ENCODE measurements at regions not wholly inside any gene's neighbourhood (a gene's known extent, or its start where the extent isn't known, plus 50 kb on each side); places are given as distances from the start of the nearest gene placed in this dataset.

DNA sequence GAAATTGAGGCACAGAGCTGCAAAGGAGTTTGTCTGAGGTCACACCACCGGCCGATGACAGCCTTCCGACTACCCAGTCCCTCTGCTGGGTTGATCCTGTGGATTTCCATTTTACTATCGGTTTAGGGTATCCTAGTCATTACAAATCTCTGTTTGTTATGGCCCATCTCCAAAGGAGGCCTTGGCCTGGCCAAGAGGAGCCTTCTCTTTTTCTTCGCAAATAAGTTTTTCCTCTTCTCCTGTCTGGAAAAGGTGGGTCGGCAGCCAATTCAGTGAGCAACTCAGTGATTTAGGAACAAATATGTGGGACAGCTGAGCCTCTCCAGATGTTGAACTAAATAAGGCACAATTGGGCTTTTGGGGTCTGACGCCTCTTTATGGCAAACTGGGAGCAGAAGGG lies 169.2 kb upstream of the RBPJ start:
- Histone ChIP-seq H3K23ac (ENCODE audit: insufficient read length) (no peak overlapping the region), H2BK20ac (ENCODE audit: low read length) (no peak overlapping the region), H3K4ac (replicated peaks; ENCODE audit: insufficient read length, low read depth, low read length) (no peak overlapping the region), H2BK5ac (ENCODE audit: low read depth, low read length) (no peak overlapping the region), H3K79me1 (ENCODE audit: low read depth, low read length) (no peaks in the 10 kb centered on the region), H4K91ac (replicated peaks; ENCODE audit: insufficient read length, low read length) (no peak overlapping the region), H3K27me3 (replicated peaks in 1 of 4; ENCODE audit: control insufficient read depth in 3 of 4, extremely low read depth in 1 of 4, insufficient read depth in 3 of 4, low read length in 3 of 4) (no peaks in the 10 kb centered on the region), H2AK5ac (ENCODE audit: low read depth, low read length) (no peak overlapping the region), H4K8ac (ENCODE audit: extremely low read depth, insufficient read depth, low read length) (no peak overlapping the region), H4K5ac (ENCODE audit: insufficient read length, low read depth, low read length) (no peak overlapping the region), H2AFZ (ENCODE audit: low read length) (no peak overlapping the region), H2BK120ac (replicated peaks; ENCODE audit: low read depth, low read length) (no peak overlapping the region), H3K4me3 (ENCODE audit: extremely low read depth in 1 of 4, insufficient read depth in 2 of 4, low read depth in 3 of 4, low read length in 4 of 4) (no peak overlapping the region), H3K4me1 (replicated peaks in 1 of 4; ENCODE audit: control insufficient read depth in 3 of 4, insufficient read depth in 4 of 4, low read length in 3 of 4) (no peaks in the 10 kb centered on the region), H3K9me3 (ENCODE audit: insufficient read depth in 2 of 2, low read depth in 1 of 2, low read length in 1 of 2) (no peaks in the 10 kb centered on the region), H3K27ac (ENCODE audit: low read depth, low read length) (no peak overlapping the region), H3K79me2 (ENCODE audit: control insufficient read depth in 1 of 2, insufficient read depth in 2 of 2, low read length in 2 of 2) (no peaks in the 10 kb centered on the region), H3K14ac (ENCODE audit: insufficient read length) (no peak overlapping the region), H3K4me2 (ENCODE audit: insufficient read depth in 1 of 2, low read depth in 2 of 2, low read length in 2 of 2) (no peak overlapping the region), H3K18ac (ENCODE audit: extremely low read depth, low read length) (no peak overlapping the region), H3K9ac (replicated peaks in 1 of 4; ENCODE audit: extremely low read depth in 1 of 4, low read depth in 3 of 4, low read length in 3 of 4) (no peak overlapping the region), H4K20me1 (replicated peaks in 1 of 2; ENCODE audit: control insufficient read depth in 1 of 2, insufficient read depth in 2 of 2, low read length in 2 of 2) (no peaks in the 10 kb centered on the region), H3K23me2 (ENCODE audit: low read depth, low read length) (no peaks in the 10 kb centered on the region), H3K36me3 (ENCODE audit: control insufficient read depth in 2 of 4, insufficient read depth in 4 of 4, low read length in 3 of 4) (no peaks in the 10 kb centered on the region), H2BK12ac (ENCODE audit: low read depth, low read length) (no peak overlapping the region), H2BK15ac (ENCODE audit: low read length) (no peak overlapping the region), H3K56ac (replicated peaks; ENCODE audit: insufficient read length, low read depth, low read length) (no peak overlapping the region)
- ChIA-PET CTCF (ENCODE audit: partially characterized antibody) (interaction anchor here (0.8 to 2.5 kb wide), 4 partner anchors 10 to 90 kb away, joined by 3 to 7 read pairs (median 5); no protein-coding TSS in a partner anchor), POLR2A (ENCODE audit: partially characterized antibody) (no interaction called here)
- no peak for TF ChIP-seq SIRT6 (IDR thresholded peaks at IDR 0.05; ENCODE audit: low read length)
- no peak for TF ChIP-seq ZNF274 (IDR thresholded peaks at IDR 0.05; ENCODE audit: borderline replicate concordance, extremely low read depth, low read length)
- TF ChIP-seq SIN3A (conservative IDR thresholded peaks at IDR 0.05 in 1 of 2, IDR thresholded peaks at IDR 0.05 in 1 of 2; ENCODE audit: low read depth in 1 of 2, low read length in 2 of 2), result no peak
- TF ChIP-seq YY1 (IDR thresholded peaks at IDR 0.05; ENCODE audit: low read depth, low read length), result no peak
- TF ChIP-seq BCL11A (IDR thresholded peaks at IDR 0.05; ENCODE audit: low read depth in 2 of 2, low read length in 2 of 2), result no peak
- 88% methylated on average over 7 of the region's 7 CpGs; no CpG with 5 or more reads in 1 of the 2 experiments for WGBS, 2 experiments (ENCODE audit: extremely low coverage in 1 of 2, insufficient coverage in 1 of 2, insufficient read length in 1 of 2, insufficient replicate concordance in 2 of 2, low coverage in 1 of 2, low lambda C conversion rate in 2 of 2, missing lambda C conversion rate in 1 of 2)
- DNase-seq (ENCODE audit: low read depth in 1 of 2, low spot score in 2 of 2), result no peak
- no peak for FAIRE-seq

Measured in H1 (cell line).